Smooth muscle cell (in vitro differentiated cells): ENCODE measurements at regions not wholly inside any gene's neighbourhood (a gene's known extent, or its start where the extent isn't known, plus 50 kb on each side); places are given as distances from the start of the nearest gene placed in this dataset.

Experiments
- DNase-seq: peaks from one replicate; lab custom pipeline; 2025; ENCODE audit not compliant: unreplicated experiment; lab: John Stamatoyannopoulos, UW
- H2AFZ ChIP-seq: fragments of 200-600 bp; sonication (generic); 2 replicates; pipeline ENCODE4 v1.6.0; 2016; ENCODE audit warnings: antibody characterized with exemption, low read depth, mild to moderate bottlenecking
- H3F3A ChIP-seq: fragments of 200-600 bp; sonication (generic); 2 replicates; pipeline ENCODE4 v1.6.0; 2017; ENCODE audit warnings: antibody characterized with exemption, low read depth
- H3K27ac ChIP-seq: fragments of 200-600 bp; sonication (generic); 2 replicates; pipeline ENCODE4 v1.5.1; 2016; ENCODE audit warnings: low read depth, mild to moderate bottlenecking
- H3K27me3 ChIP-seq: fragments of 200-600 bp; sonication (generic); 2 replicates; pipeline ENCODE4 v1.6.1; 2016; ENCODE audit warnings: low read depth, mild to moderate bottlenecking
- H3K36me3 ChIP-seq: fragments of 200-600 bp; sonication (generic); 2 replicates; pipeline ENCODE4 v1.5.1; 2016; ENCODE audit warnings: low read depth
- H3K4me1 ChIP-seq: fragments of 200-600 bp; sonication (generic); 2 replicates; pipeline ENCODE4 v1.5.1; 2016; ENCODE audit warnings: low read depth
- H3K4me2 ChIP-seq: fragments of 200-600 bp; sonication (generic); 2 replicates; pipeline ENCODE4 v1.6.0; 2016; ENCODE audit warnings: mild to moderate bottlenecking
- H3K4me3 ChIP-seq: fragments of 200-600 bp; sonication (generic); 2 replicates; pipeline ENCODE4 v1.5.1; 2016; ENCODE audit warnings: mild to moderate bottlenecking
- H3K79me2 ChIP-seq: fragments of 200-600 bp; sonication (generic); 2 replicates; pipeline ENCODE4 v1.6.0; 2016; ENCODE audit warnings: low read depth, mild to moderate bottlenecking
- H3K9ac ChIP-seq: fragments of 200-600 bp; sonication (generic); 2 replicates; pipeline ENCODE4 v1.6.0; 2016; ENCODE audit warnings: low read depth
- H3K9me3 ChIP-seq: fragments of 200-600 bp; sonication (generic); replicated peaks from 2 replicates; pipeline ENCODE4 v1.5.1; 2016; ENCODE audit warnings: low read depth
- H4K20me1 ChIP-seq: fragments of 200-600 bp; sonication (generic); 2 replicates; pipeline ENCODE4 v1.6.0; 2016; ENCODE audit warnings: low read depth
- WGBS: methylation state at CpG from one replicate; pipeline ENCODE4 v1.1.7; 2016; ENCODE audit warnings: low lambda C conversion rate; 5-methylcytosine and 5-hydroxymethylcytosine counted together
- TF ChIP-seq, protein P1 (sequence below): fragments of 200-600 bp; sonication (generic); IDR thresholded peaks from 2 replicates; pipeline ENCODE4 v1.5.1; 2017; ENCODE audit warnings: borderline replicate concordance, mild to moderate bottlenecking, antibody characterized with exemption; ENCODE audit not compliant: insufficient read depth, poor library complexity, severe bottlenecking

DNA sequence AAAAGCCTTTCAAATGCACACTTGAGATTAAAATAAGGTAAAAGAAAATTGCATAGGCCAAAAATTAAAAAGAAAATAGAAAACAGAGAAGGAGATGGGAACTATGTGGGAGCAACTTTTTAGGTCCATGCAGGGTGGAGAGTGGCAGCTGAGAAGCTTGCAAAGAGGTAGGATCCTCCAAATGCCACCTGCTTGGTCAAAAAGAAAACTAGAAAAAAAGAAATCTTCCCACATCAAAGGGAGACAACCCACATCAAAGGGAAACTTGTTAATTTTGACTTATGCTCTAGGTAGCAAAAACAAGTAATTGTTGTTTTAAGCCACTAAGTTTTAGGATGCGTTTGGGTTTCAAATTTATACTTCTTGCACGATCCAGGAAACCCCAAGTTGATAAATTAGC is 342.9 kb downstream of the IL20RB start:
- H3K79me2 ChIP-seq: no peaks in the 10 kb centered on the region
- 98% methylated on average over 2 of the region's 2 CpGs for WGBS
- H3K4me2 ChIP-seq: no peak overlapping the region
- no peak overlapping the region for H3K27ac ChIP-seq
- no peak for DNase-seq
- H3K4me1 ChIP-seq: no peaks in the 10 kb centered on the region
- no peaks in the 10 kb centered on the region for H4K20me1 ChIP-seq
- H3K9ac ChIP-seq: no peak overlapping the region
- no peak overlapping the region for H3K4me3 ChIP-seq
- H2AFZ ChIP-seq: no peak overlapping the region
- H3K36me3 ChIP-seq: no peaks in the 10 kb centered on the region
- H3K27me3 ChIP-seq: peaks cover 1% of the 10 kb centered on the region
- H3F3A ChIP-seq: no peaks in the 10 kb centered on the region
- TF ChIP-seq, protein P1, sequence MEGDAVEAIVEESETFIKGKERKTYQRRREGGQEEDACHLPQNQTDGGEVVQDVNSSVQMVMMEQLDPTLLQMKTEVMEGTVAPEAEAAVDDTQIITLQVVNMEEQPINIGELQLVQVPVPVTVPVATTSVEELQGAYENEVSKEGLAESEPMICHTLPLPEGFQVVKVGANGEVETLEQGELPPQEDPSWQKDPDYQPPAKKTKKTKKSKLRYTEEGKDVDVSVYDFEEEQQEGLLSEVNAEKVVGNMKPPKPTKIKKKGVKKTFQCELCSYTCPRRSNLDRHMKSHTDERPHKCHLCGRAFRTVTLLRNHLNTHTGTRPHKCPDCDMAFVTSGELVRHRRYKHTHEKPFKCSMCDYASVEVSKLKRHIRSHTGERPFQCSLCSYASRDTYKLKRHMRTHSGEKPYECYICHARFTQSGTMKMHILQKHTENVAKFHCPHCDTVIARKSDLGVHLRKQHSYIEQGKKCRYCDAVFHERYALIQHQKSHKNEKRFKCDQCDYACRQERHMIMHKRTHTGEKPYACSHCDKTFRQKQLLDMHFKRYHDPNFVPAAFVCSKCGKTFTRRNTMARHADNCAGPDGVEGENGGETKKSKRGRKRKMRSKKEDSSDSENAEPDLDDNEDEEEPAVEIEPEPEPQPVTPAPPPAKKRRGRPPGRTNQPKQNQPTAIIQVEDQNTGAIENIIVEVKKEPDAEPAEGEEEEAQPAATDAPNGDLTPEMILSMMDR: no peak
- H3K9me3 ChIP-seq: no peaks in the 10 kb centered on the region

DNA sequence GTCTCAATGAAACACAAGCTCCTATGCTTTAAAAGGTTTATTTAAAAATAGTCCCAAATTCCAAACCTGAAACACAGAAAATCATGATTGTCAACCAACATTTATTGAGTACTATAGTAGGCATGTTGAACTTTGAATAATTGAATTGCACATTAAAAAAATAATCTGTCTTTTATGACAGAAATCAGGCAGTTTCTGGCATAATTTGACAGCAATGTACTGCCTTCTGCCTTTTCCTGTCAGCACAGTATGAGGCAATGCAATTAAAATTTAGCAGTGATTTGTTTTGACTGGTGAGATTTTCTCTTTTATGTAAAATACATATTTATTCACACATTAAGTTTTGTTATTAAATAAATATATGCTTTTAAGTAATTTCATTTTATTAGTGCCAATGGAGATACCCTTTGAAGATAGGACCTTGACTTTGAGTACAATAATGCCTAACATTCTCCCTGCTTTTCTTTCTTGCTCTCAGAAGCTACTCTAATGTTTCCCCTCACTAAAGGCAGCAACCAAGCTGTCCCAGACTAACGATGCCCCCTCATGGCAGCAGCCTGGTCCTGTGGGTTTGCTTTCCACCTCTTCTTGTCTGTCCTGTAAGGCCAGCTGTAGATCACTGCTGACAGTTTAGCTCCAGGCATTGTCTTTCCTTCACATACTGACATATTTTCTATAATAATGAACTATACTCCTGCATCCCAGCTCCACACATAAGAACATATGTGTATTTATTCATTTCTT is 346.7 kb downstream of the IL20RB start:
- no peaks in the 10 kb centered on the region for H3K4me1 ChIP-seq
- no peaks in the 10 kb centered on the region for H4K20me1 ChIP-seq
- TF ChIP-seq, protein P1: no peak
- H2AFZ ChIP-seq: no peak overlapping the region
- no peaks in the 10 kb centered on the region for H3K79me2 ChIP-seq
- H3F3A ChIP-seq: no peaks in the 10 kb centered on the region
- H3K4me2 ChIP-seq: no peak overlapping the region
- no peak overlapping the region for H3K9ac ChIP-seq
- DNase-seq: no peak
- H3K27me3 ChIP-seq: no peaks in the 10 kb centered on the region
- 67% methylated on average over 1 of the region's 1 CpG for WGBS
- H3K4me3 ChIP-seq: no peak overlapping the region
- no peak overlapping the region for H3K27ac ChIP-seq
- H3K9me3 ChIP-seq: no peaks in the 10 kb centered on the region
- no peaks in the 10 kb centered on the region for H3K36me3 ChIP-seq

DNA sequence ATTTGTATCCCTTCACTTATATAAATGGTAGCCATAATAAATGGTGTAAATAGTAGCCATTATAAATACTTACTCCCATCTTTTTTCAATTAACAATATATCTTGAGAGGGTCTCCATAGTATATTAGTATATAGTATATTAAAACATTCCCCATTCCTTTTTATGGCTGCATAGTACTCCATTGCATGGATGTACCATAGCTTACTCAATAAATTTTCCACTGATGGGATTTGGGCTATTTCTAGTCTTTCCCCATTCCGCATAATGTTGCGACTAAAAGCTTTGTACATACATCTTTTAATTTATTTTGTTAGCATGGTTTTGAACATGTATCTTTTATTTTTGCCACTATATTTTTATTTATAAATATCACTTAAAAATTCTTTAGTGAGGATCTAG is 366.3 kb downstream of the IL20RB start:
- Histone ChIP-seq H3K4me1 (no peaks in the 10 kb centered on the region), H3K4me2 (no peak overlapping the region), H3K9me3 (no peaks in the 10 kb centered on the region), H3K79me2 (no peaks in the 10 kb centered on the region), H3K27ac (no peak overlapping the region), H4K20me1 (no peaks in the 10 kb centered on the region), H3K9ac (no peak overlapping the region), H3K27me3 (no peaks in the 10 kb centered on the region), H2AFZ (no peak overlapping the region), H3K4me3 (no peak overlapping the region), H3K36me3 (no peaks in the 10 kb centered on the region), H3F3A (no peaks in the 10 kb centered on the region)
- DNase-seq: no peak
- 91% methylated on average over 2 of the region's 2 CpGs for WGBS
- TF ChIP-seq, protein P1: no peak

DNA sequence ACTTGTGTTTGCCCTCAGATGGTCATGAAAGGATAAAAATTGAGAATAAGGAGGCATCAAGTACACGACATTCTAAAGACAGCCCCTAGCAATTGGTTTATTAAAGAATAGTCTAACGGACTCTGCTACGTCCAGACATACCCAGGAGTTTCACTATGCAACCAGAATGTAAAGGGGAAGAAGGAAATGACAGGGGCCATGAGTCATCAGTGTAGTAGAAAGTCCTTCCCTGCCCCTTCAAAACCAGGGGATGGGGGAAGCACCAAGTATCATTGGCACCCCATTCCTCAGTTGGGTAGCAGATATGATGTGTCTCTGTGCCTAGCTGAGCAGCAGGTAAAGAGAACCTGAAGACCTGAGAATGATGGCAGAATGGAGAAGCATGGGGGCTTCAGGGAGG is 367.4 kb downstream of the IL20RB start:
- Histone ChIP-seq H3K79me2 (no peaks in the 10 kb centered on the region), H4K20me1 (no peaks in the 10 kb centered on the region), H3K27me3 (no peaks in the 10 kb centered on the region), H3K4me3 (no peak overlapping the region), H3K4me1 (no peaks in the 10 kb centered on the region), H2AFZ (no peak overlapping the region), H3F3A (no peaks in the 10 kb centered on the region), H3K27ac (no peak overlapping the region), H3K9ac (no peak overlapping the region), H3K4me2 (no peak overlapping the region), H3K9me3 (no peaks in the 10 kb centered on the region), H3K36me3 (no peaks in the 10 kb centered on the region)
- no peak for DNase-seq
- 67% methylated on average over 3 of the region's 3 CpGs for WGBS
- TF ChIP-seq, protein P1: no peak
